ENCODE measurements at regions not wholly inside any gene's neighbourhood (a gene's known extent, or its start where the extent isn't known, plus 50 kb on each side); places are given as distances from the start of the nearest gene placed in this dataset.

- no peak for DNase-seq
These were observed 192.9 kb downstream of the PIK3R1 start for GRCh38 chr5:68408345-68408871.

GRCh38 chr5:68409259-68409658 lies 193.7 kb downstream of the PIK3R1 start:
- DNase-seq: no peak

- no peak for DNase-seq
These were observed 195.6 kb downstream of the PIK3R1 start for GRCh38 chr5:68411161-68411560.

GRCh38 chr5:68415177-68416085 lies 199.9 kb downstream of the PIK3R1 start:
- no peak for DNase-seq

GRCh38 chr5:68416714-68417113 lies 201.2 kb downstream of the PIK3R1 start:
- DNase-seq: no peak

- DNase-seq: no peak
These were observed 202.6 kb downstream of the PIK3R1 start for GRCh38 chr5:68418201-68418600.

GRCh38 chr5:68418680-68419079 lies 203.1 kb downstream of the PIK3R1 start:
- DNase-seq: no peak

GRCh38 chr5:68419081-68419636 lies 203.6 kb downstream of the PIK3R1 start:
- no peak for DNase-seq

- DNase-seq: no peak
These were observed 204.3 kb downstream of the PIK3R1 start for GRCh38 chr5:68419637-68420452.

GRCh38 chr5:68420476-68421344 lies 205.2 kb downstream of the PIK3R1 start:
- no peak for DNase-seq

- no peak for DNase-seq
These were observed 206.1 kb downstream of the PIK3R1 start for GRCh38 chr5:68421485-68422220.

GRCh38 chr5:68423154-68423811 lies 207.7 kb downstream of the PIK3R1 start:
- DNase-seq: no peak

GRCh38 chr5:68424799-68425537 lies 209.4 kb downstream of the PIK3R1 start:
- DNase-seq: no peak

GRCh38 chr5:68426586-68426985 lies 211.0 kb downstream of the PIK3R1 start:
- no peak for DNase-seq

GRCh38 chr5:68428231-68428811 lies 212.8 kb downstream of the PIK3R1 start:
- DNase-seq: no peak

- no peak for DNase-seq
These were observed 214.0 kb downstream of the PIK3R1 start for GRCh38 chr5:68429510-68429909.

GRCh38 chr5:68430279-68430678 lies 214.7 kb downstream of the PIK3R1 start:
- no peak for DNase-seq

GRCh38 chr5:68431186-68431585 lies 215.6 kb downstream of the PIK3R1 start:
- DNase-seq: no peak

GRCh38 chr5:68431601-68432337 lies 216.2 kb downstream of the PIK3R1 start:
- DNase-seq: no peak
